A549 (cell line): ENCODE measurements at regions not wholly inside any gene's neighbourhood (a gene's known extent, or its start where the extent isn't known, plus 50 kb on each side); places are given as distances from the start of the nearest gene placed in this dataset.
A peak's percentile ranks its signal among the peaks of the same experiment; 100 is the strongest.

Source experiments
- ATAC-seq, 2 experiments: fragments of 200-7000 bp in 1 of 2; fragments of >200 bp in 1 of 2; cut with Nextera tagmentation in 1 of 2; cut with Tn5 transposase in 1 of 2; 3 replicates each; pipeline versions ENCODE4 v1.8.0 to v1.9.1; 2018 to 2020; ENCODE audit warnings: mild to moderate bottlenecking in 1 of 2, moderate library complexity in 1 of 2
- CTCF ChIA-PET: fragments of 300-600 bp; sonication (Branson Sonifier 250); formaldehyde crosslinking; extraction: SDS; loops from one replicate; lab custom pipeline; 2021; ENCODE audit warnings: antibody characterized with exemption, inconsistent platforms; lab: Yijun Ruan, JAX
- POLR2A ChIA-PET: fragments of 350-600 bp; formaldehyde crosslinking; extraction: SDS; loops from one replicate; lab custom pipeline; 2021; ENCODE audit warnings: antibody characterized with exemption, inconsistent platforms; lab: Yijun Ruan, JAX
- DNase-seq, 2 experiments: peaks; one replicate each; pipeline versions ENCODE4 v3.0.0 to v3.0.0-alpha.2; 2011 to 2016; ENCODE audit warnings: low read depth in 1 of 2, low spot score in 1 of 2
- FAIRE-seq: peaks from 2 replicates; lab custom pipeline; 2011; peaks lifted over from hg19 to GRCh38; lab: Jason Lieb, UNC
- H3K27ac ChIP-seq, 2 experiments: fragments of >200 bp; sonication (Bioruptor Twin); formaldehyde crosslinking; 3 replicates each; pipeline ENCODE4 v1.5.1; 2016 to 2017
- H3K4me1 ChIP-seq: fragments of >200 bp; sonication (Bioruptor Twin); formaldehyde crosslinking; 3 replicates; pipeline ENCODE4 v1.6.1; 2016
- H3K4me2 ChIP-seq: fragments of >200 bp; sonication (Bioruptor Twin); formaldehyde crosslinking; 3 replicates; pipeline ENCODE4 v1.6.1; 2016
- H3K4me3 ChIP-seq: fragments of >200 bp; sonication (Bioruptor Twin); formaldehyde crosslinking; 3 replicates; pipeline ENCODE4 v1.5.1; 2016
- H3K9me3 ChIP-seq: fragments of >200 bp; sonication (Bioruptor Twin); formaldehyde crosslinking; 3 replicates; pipeline ENCODE4 v1.6.1; 2016
- BHLHE40 ChIP-seq: IDR thresholded peaks from 2 replicates; pipeline ENCODE4 v1.6.1; 2012; ENCODE audit warnings: low read depth, low read length, inconsistent platforms
- CEBPB ChIP-seq, 2 experiments: fragments of >200 bp in 1 of 2; sonication (Bioruptor Twin) in 1 of 2; formaldehyde crosslinking in 1 of 2; IDR thresholded peaks; 2 replicates each; pipeline ENCODE4 v1.6.1; 2012 to 2016
- EHMT2 ChIP-seq: fragments of 200-600 bp; sonication (generic); IDR thresholded peaks from 2 replicates; pipeline ENCODE4 v1.6.1; 2016; ENCODE audit warnings: antibody characterized with exemption, low read depth, mild to moderate bottlenecking, moderate library complexity
- EP300 ChIP-seq, 2 experiments: fragments of >200 bp; sonication (Bioruptor Twin); formaldehyde crosslinking; IDR thresholded peaks; 2 replicates in 1 of 2; 3 replicates in 1 of 2; pipeline ENCODE4 v1.6.1; 2016 to 2017
- ESRRA ChIP-seq: fragments of 150-350 bp; IDR thresholded peaks from 2 replicates; pipeline ENCODE4 v1.6.1; 2014; ENCODE audit warnings: mild to moderate bottlenecking, low read length, borderline replicate concordance
- GATA3 ChIP-seq: IDR thresholded peaks from 2 replicates; pipeline ENCODE4 v1.6.1; 2012; ENCODE audit warnings: borderline replicate concordance
- MAFK ChIP-seq: fragments of 450-650 bp; IDR thresholded peaks from 2 replicates; pipeline ENCODE4 v1.6.1; 2014; ENCODE audit not compliant: partially characterized antibody
- NFE2L2 ChIP-seq: fragments of 150-350 bp; conservative IDR thresholded peaks from 2 replicates; pipeline ENCODE4 v1.6.1; 2014; ENCODE audit warnings: low read length
- NR3C1 ChIP-seq: fragments of >200 bp; sonication (Bioruptor Twin); formaldehyde crosslinking; IDR thresholded peaks from 3 replicates; pipeline ENCODE4 v1.6.1; 2017
- REST ChIP-seq: fragments of 200-600 bp; sonication (generic); IDR thresholded peaks from 2 replicates; pipeline ENCODE4 v1.6.1; 2016; ENCODE audit warnings: antibody characterized with exemption, mild to moderate bottlenecking, moderate library complexity
- RFX5 ChIP-seq: fragments of 450-650 bp; IDR thresholded peaks from 2 replicates; pipeline ENCODE4 v1.7.1; 2014; ENCODE audit warnings: antibody characterized with exemption, mild to moderate bottlenecking, moderate library complexity
- RNF2 ChIP-seq: fragments of 200-600 bp; sonication (generic); IDR thresholded peaks from 2 replicates; pipeline ENCODE4 v1.6.1; 2016; ENCODE audit warnings: low read depth, mild to moderate bottlenecking, antibody characterized with exemption, moderate library complexity, borderline replicate concordance
- SMC3 ChIP-seq: fragments of >200 bp; sonication (Bioruptor Twin); formaldehyde crosslinking; IDR thresholded peaks from 3 replicates; pipeline ENCODE4 v1.6.1; 2018; ENCODE audit warnings: inconsistent platforms
- TP53 ChIP-seq: fragments of 250-450 bp; sonication (Bioruptor Pico); IDR thresholded peaks from 2 replicates; pipeline ENCODE4 v1.5.0; 2021; ENCODE audit warnings: mild to moderate bottlenecking, moderate library complexity
- WGBS: methylation state at CpG from one replicate; pipeline ENCODE4 v1.1.6; 2017; ENCODE audit errors: missing lambda C conversion rate; 5-methylcytosine and 5-hydroxymethylcytosine counted together

- 86% methylated on average over 10 of the region's 10 CpGs for WGBS
- CTCF ChIA-PET, result interaction anchor here (0.9 to 2.0 kb wide), 2 partner anchors 11 to 15 kb away, joined by 3 to 5 read pairs; no protein-coding TSS in a partner anchor
- Histone ChIP-seq H3K4me2 (no peak overlapping the region), H3K4me1 (peaks cover 16% of the 10 kb centered on the region), H3K27ac (no peak overlapping the region), H3K4me3 (no peak overlapping the region), H3K9me3 (no peaks in the 10 kb centered on the region)
- ATAC-seq, result no peak
- no peak for FAIRE-seq
- no peak for DNase-seq
- POLR2A ChIA-PET, result no interaction called here
- no peak for TF ChIP-seq RFX5
- TF ChIP-seq MAFK, result peak; percentile 77
Observed at GRCh38 chr10:21041763-21042458, 144.8 kb upstream of the NEBL start.

DNA sequence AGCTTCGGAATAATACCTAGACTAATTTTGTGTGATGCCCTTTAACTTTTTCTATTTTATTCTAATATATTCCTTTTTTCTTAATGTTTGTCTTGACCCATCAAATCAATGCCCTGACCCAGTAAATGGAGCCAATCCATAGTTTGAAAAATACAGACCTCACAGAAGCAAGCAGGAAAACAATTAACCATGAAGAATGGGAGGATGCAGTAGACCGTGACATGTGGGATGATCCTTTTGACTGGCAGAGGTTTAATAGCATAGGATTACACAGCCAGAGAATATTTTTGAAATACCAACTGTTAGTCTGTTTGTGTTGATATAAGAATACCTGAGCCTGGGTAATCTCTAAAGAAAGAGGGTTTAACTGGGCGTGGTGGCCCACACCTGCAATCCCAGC is 142.6 kb upstream of the NEBL start:
- FAIRE-seq (no peak), ATAC-seq (no peak)
- 84% methylated on average over 3 of the region's 3 CpGs for WGBS
- no peak overlapping the region for H3K4me3 ChIP-seq
- CTCF ChIA-PET, result no interaction called here
- no peak for TF ChIP-seq REST
- no peak for TF ChIP-seq TP53
- no peak for TF ChIP-seq RFX5
- no peak for TF ChIP-seq RNF2
- TF ChIP-seq NR3C1, result no peak
- TF ChIP-seq, all 56 proteins: peak for 0
- H3K9me3 ChIP-seq, result no peaks in the 10 kb centered on the region
- H3K4me2 ChIP-seq, result no peak overlapping the region
- POLR2A ChIA-PET, result no interaction called here
- no peak overlapping the region for H3K27ac ChIP-seq
- peaks cover 9% of the 10 kb centered on the region for H3K4me1 ChIP-seq
- no peak for DNase-seq

GRCh38 chr10:21036757-21037156 is 139.6 kb upstream of the NEBL start:
- ChIA-PET POLR2A (no interaction called here), CTCF (interaction anchor here (1.7 kb wide), 1 partner anchor 17 kb away, joined by 6 read pairs; no protein-coding TSS in a partner anchor)
- ATAC-seq (no peak), FAIRE-seq (no peak), DNase-seq (no peak)
- TF ChIP-seq EP300 (IDR thresholded peaks at IDR 0.05), result no peak
- no peak for TF ChIP-seq NFE2L2
- no peak for TF ChIP-seq GATA3
- no peak for TF ChIP-seq BHLHE40
- TF ChIP-seq EHMT2, result no peak
- TF ChIP-seq REST, result no peak
- no peak for TF ChIP-seq RNF2
- no peak for TF ChIP-seq ESRRA
- no peak for TF ChIP-seq CEBPB (IDR thresholded peaks at IDR 0.05)
- TF ChIP-seq SMC3, result no peak
- 70% methylated on average over 5 of the region's 5 CpGs for WGBS
- H3K4me2 ChIP-seq, result no peak overlapping the region
- H3K27ac ChIP-seq, result no peak overlapping the region
- no peaks in the 10 kb centered on the region for H3K9me3 ChIP-seq
- H3K4me1 ChIP-seq, result no peaks in the 10 kb centered on the region
- no peak overlapping the region for H3K4me3 ChIP-seq
